Left colon (tissue), 2 donors: ENCODE measurements at regions not wholly inside any gene's neighbourhood (a gene's known extent, or its start where the extent isn't known, plus 50 kb on each side); places are given as distances from the start of the nearest gene placed in this dataset.

ENCODE experiments used
- ATAC-seq: fragments of 200-7000 bp; cut with Tn5 transposase; one replicate; pipeline ENCODE4 v1.9.1; 2020; ENCODE audit warnings: mild to moderate bottlenecking, moderate library complexity
- DNase-seq, 2 donors: peaks; one replicate each; pipeline ENCODE4 v3.0.0-alpha.2; 2020
- intact Hi-C, 2 donors: fragments of 100-400 bp; cut with DNase I in 1 of 2; cut with micrococcal nuclease in 1 of 2; formaldehyde crosslinking; loops; one replicate each; pipeline versions ENCODE4 v1.11.2 to v1.14.0; 2022; cut with DNase I, micrococcal nuclease
- donor health status: DM: no; HTN: no; CAD: no.
- donor health status: DM: yes; HTN: yes; CAD: no.

DNA sequence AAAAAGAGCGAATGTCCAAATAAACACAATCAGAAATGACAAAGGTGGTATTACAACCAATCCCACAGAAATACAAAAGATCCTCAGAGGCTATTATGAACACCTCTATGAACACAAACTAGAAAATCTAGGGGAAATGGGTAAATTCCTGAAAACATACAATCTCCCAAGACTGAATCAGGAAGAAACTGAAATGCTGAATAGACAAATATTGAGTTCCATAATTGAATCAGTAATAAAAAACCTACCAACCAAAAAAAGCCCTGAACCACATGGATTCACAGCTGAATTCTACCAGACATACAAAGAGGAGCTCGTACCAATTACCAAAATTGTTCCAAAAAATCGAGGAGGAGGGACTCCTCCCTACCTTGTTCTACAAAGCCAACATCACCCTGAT, 56.1 kb upstream of the ZNF800 start:
- intact Hi-C loops = no loop called here
- ATAC-seq = no peak
- DNase-seq = no peak

DNA sequence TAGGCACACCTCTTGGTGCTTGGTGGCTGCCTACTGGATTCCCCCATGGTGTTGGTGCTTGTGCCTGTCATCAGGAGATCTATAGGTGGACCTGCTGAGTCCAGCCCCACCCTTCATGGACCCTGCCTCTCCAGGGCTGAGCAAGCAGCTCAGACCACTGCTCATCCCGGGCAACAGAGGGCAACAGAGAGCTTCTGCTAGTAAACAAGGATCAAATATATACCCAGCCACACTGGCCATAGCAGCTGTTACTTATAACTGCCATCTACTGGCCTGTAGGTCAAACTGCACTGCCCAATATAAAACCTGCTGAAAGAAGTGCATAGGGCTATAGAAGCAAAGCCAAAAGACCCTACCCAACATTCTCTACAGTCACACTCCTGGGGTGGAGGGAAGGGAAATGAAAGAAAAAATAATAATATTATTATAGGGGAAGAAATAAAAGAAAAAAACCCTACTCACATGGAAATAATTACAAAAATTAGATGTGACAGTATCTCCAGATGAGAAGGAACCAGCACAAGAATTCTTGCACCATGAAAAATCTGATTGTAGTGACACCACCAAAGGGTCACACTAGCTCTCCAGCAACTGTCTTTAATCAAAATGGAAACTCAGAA, 54.9 kb upstream of the ZNF800 start:
- intact Hi-C loops = no loop called here
- peak; percentile 75 for ATAC-seq
- peak in 1 of 2 donors; percentile 31 for DNase-seq

DNA sequence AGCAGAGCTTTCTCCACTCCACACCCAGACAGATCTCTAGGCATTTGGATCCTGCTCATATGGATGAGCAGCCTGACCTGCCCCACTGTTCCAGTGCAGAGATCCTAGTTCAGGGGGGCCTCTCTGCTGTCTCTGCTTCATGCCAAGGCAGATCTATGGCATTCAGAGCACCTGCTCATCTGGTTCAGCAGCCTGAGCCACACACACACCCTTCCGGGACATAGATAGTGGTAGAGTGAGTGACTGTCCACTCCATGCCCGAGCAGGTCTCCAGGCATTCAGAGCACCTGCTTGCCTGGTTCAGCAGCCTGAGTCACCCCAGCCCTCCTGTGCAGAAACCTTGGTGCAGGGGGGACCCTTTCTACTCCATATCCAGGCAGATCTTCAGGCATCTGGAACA, 54.3 kb upstream of the ZNF800 start:
- intact Hi-C loops = no loop called here

More for the DNA sequence above, 54.3 kb upstream of the ZNF800 start:
- ATAC-seq = no peak
- no peak for DNase-seq
